ENCODE measurements at regions not wholly inside any gene's neighbourhood (a gene's known extent, or its start where the extent isn't known, plus 50 kb on each side); places are given as distances from the start of the nearest gene placed in this dataset.

GRCh38 chr22:48483764-48484528 lies 1343.7 kb downstream of the BRD1 start:
- TF ChIP-seq CTCF (conservative IDR thresholded peaks at IDR 0.05; ENCODE audit: low read depth, low read length) = no peak
- TF ChIP-seq NFE2L2 (IDR thresholded peaks at IDR 0.05; ENCODE audit: low read depth, low read length) = no peak
- TF ChIP-seq USF2 (IDR thresholded peaks at IDR 0.05; ENCODE audit: low read depth, low read length) = no peak
- TF ChIP-seq RCOR1 (IDR thresholded peaks at IDR 0.05; ENCODE audit: insufficient replicate concordance, low read length) = no peak
- TF ChIP-seq POLR2A (IDR thresholded peaks at IDR 0.05; ENCODE audit: low read depth, low read length) = no peak
- no peak for TF ChIP-seq CHD1 (IDR thresholded peaks at IDR 0.05; ENCODE audit: low read depth, low read length)
- TF ChIP-seq MAFK (IDR thresholded peaks at IDR 0.05; ENCODE audit: low read depth, low read length) = no peak
- no peak for TF ChIP-seq RAD21 (IDR thresholded peaks at IDR 0.05; ENCODE audit: low read length)
- TF ChIP-seq MAZ (IDR thresholded peaks at IDR 0.05; ENCODE audit: borderline replicate concordance, low read depth, low read length) = no peak
- TF ChIP-seq MXI1 (IDR thresholded peaks at IDR 0.05; ENCODE audit: borderline replicate concordance, low read depth, low read length) = no peak
- no peak for TF ChIP-seq BHLHE40 (IDR thresholded peaks at IDR 0.05; ENCODE audit: low read depth, low read length)

Measured in IMR-90 (cell line).